Activated CD4-positive, alpha-beta T cell treated with anti-CD3 and anti-CD28 coated beads, Interleukin-2, Interleukin-6, amounts not matched to agents 100 ng/mL and 50 ng/mL, durations not matched to agents 16 hours and 8 hours (primary cell): ENCODE measurements at regions not wholly inside any gene's neighbourhood (a gene's known extent, or its start where the extent isn't known, plus 50 kb on each side); places are given as distances from the start of the nearest gene placed in this dataset.

Source experiments
- DNase-seq: peaks from one replicate; pipeline ENCODE4 v3.0.0-alpha.2; 2020

DNA sequence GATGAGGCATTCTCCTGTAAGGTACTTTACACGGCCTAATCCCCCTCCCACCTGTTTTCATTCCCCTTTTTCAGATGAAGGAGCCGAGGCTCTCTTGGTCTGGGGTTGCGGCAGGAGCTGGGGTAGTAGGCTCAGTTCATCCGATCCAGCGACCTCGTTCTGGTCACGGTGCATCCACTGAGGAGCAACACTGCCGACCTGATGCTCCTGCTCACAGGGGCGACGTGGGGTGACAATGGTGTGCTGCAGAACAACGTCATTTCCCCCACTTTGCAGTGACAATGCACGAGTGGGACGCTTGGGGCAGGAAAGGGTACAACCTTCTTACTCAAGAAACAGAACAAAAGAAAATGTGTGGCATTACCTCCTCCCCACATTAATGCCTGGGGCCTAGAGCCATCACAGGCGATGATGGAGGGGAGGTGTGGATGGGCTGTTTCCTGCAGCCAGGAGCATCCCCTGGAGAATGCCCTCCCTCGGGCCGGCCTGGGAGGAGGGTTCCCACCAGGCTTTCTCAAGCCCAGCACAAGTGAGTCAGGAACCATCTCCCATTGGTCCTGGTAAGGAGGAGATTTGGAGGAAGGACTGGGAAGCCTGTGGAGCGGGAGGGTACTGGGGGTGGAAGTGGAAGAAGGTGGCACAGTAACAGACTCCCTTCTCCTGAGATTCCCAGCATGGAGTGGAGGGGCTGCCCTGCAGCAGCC lies 125.6 kb downstream of the SPATA19 start:
- DNase-seq, result no peak

DNA sequence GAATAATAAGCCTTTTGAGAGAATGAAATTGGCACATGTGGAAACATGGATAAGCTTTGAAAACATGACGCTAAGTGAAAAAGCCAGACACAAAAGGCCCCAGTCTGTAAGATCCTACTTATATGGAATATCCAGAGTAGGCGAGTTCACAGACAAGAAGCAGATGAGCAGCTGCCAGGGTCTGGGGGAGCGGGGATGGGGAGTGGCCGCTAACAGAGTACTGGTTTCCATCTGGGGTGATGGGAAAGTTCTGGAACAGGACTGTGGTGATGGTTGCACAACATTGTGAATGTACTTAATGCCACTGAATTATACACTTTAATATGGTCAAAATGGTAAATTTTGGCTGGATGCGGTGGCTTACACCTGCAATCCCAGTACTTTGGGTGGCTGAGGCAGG lies 126.5 kb downstream of the SPATA19 start:
- DNase-seq, result no peak

GRCh38 chr11:133718238-133718637 lies 127.1 kb downstream of the SPATA19 start:
- DNase-seq, result no peak

DNA sequence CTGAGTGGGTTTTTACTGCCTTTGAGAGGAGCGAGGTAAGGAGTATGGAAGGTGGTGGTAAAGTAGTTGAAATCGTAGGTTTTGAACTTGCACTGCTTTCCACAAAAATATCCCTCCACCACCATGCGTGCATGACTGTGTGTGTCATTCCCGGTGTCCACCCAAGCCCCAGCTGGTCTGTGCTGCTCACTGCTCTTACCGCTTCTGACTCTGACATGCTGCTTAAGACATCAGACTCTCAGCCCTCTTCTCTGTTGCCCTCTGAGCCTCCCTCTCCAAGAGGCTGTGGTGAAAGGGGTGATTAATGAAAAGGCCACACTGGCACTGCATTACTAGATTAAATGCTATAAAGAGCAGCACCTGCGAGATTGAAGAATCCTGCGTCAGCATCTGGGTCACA lies 128.7 kb downstream of the SPATA19 start:
- DNase-seq, result no peak

DNA sequence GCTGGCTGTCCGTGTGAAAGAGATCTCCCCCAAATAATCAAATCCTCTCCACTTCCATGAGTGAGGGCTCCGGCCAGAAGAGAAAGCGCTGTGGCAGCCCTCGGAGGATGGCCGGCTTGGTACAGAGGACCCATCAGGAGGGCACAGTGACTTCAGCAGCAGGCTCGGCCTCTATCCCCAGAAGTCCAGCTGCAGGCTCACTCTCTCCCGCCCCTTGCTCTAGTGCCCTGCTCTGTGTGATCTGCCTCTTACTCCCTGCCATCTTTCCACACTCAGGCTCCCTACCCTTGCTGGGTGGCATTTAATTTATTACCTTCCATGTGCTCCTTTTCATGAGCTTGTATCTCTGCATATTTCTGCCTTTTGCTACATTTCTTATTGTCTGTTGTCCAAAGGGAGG lies 129.7 kb downstream of the SPATA19 start:
- DNase-seq, result no peak

- no peak for DNase-seq
Measured at GRCh38 chr11:133714471-133715375, 130.6 kb downstream of the SPATA19 start.

- no peak for DNase-seq
Measured at GRCh38 chr11:133713844-133714243, 131.5 kb downstream of the SPATA19 start.

DNA sequence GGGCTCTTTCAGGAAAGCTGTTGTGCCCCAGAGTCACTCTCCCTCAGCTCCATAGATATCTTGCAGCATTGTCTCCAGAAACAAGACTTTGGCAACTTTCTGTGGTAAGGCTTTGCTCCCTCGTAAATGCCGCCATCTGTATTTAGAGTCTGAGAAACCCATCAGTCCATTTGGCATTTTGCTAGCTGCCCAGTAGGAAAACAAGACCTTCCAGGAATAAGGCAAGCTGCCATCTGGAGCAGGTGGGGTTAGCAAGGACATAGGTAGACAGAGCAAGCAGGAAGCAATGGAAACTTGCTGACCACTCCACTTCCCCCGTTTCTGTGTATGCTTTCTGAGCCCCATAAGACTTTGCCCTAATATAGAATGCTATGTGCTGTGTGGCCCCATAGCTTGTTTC lies 131.9 kb downstream of the SPATA19 start:
- no peak for DNase-seq

- DNase-seq, result no peak
Measured at GRCh38 chr11:133712051-133712560, 133.2 kb downstream of the SPATA19 start.

DNA sequence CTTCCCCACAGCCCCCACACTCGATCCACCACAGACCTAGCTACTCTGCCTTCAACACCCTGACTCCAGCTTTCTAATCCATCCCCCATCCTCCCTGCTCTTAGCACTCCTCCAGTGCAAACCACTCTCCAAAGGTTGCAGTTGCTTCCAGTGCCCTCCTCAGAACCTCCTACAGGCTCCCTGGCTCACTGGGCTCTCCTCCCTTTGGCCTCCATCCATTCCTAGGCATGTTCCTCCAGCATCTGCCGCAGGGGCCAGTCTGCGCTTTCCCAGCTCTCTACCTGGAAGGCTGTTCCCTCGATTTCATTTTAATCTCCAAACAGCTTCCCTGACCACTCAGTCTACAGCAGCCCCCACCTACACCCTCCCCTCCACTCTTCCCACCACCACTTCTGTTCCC lies 133.8 kb downstream of the SPATA19 start:
- DNase-seq, result no peak

DNA sequence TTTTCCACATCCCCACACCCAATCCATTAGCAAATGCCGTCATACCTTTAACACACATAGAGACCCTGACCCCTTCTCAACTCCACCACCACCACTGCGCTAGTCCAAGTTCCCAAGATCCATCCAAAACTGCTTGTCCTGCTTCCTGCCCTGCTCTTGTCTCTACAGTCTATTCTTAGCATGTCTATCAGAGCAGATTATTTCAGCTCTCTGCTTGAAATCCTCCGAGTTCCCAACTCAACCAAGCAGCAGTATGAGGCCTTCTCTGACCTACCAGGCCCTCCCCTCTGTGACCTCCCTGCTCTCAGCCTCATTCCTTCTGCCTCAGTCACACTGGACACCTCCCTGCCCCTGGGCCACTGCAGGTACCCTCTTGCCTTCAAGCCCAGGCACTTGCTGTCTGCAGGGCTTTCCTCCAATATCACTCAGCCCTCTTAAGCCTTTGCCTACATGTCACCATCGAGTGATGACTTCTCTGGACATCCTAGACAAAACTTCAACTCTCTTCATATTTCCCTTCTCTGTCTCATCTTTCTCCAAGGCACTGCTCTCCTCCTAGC lies 134.6 kb downstream of the SPATA19 start:
- DNase-seq, result no peak

DNA sequence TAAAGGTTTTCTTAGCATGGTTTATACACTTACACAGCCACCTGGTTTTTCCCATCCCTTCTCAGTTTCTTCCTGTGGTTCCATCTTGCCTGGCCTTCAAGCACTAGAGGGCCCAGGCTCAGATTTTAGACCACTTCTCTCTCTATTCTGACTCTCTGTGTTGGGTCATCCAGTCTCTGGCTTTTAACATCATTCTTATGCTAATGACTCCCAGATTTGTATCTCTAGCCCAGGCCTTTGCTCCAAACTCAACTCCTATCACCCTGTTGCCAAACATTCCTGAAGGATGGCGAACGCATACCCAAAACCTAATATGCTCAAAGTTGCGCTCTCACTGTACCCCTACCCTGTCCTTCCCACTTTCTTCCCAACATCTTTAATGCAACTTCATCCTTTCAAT lies 135.1 kb downstream of the SPATA19 start:
- DNase-seq, result no peak

DNA sequence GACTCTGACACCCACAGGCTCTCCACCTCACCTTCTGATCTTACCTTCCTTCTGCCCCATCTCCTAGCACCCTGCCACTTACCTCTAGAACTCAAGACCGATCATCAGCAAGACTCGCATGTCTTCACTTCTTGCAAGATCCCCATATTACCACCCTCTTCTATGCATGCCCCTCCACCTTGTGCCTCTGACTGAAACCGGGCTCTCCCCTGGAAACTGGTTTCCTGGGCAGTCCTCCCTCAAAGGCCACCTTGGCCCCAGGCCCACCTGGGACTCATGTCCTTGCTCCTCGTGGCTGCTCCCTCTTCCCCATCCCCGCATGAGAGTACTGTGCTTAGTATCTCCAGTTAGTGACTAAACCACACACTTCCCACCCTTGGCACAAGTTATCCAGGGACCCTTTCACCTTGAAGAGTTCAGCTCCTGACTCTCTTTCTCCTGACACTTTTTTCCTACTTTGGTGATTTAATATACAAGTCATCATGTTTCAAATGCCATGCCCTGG lies 136.7 kb downstream of the SPATA19 start:
- no peak for DNase-seq

DNA sequence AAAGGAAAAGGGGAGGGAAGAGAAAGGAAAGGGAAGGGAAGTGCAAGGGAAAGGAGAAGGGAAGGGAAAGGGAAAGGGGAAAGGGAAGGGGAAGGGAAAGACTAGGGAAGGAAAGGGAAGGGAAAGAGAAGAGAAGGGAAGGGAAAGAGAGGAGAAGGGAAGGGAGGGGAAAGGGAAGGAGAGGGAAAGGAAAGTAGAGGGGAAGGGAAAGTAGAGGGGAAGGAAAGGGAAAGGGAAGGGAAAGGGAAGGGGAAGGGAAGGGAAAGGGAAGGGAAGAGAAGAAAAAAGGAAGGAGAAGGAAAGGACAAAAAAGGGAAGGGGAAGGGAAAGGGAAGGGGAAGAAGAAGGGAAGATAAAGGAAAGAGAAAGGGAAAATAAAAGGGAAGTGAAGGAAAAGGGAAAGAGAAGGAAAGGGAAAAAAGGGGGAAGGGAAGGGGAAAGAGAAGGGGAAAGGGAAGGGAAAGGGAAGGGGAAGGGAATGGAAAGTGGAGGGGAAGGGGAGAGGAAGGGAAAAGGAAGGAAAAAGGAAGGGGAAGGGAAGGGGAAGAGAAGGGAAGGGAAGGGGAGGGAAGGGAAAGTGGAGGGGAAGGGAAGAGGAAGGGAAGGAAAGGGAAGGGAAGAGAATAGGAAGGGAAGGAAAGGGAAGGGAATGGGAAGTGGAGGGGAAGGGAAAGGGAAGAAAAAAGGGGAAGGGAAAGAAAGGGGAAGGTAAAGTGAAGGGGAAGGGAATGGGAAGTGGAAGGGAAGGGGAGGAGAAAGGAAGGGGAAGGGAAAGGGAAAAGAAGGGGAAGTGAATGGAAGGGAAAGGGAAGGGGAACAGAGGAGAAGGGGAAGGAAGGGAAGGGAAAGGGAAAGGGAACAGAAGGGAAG lies 138.2 kb downstream of the SPATA19 start:
- no peak for DNase-seq

- DNase-seq, result no peak
Measured at GRCh38 chr11:133705873-133706272, 139.4 kb downstream of the SPATA19 start.

DNA sequence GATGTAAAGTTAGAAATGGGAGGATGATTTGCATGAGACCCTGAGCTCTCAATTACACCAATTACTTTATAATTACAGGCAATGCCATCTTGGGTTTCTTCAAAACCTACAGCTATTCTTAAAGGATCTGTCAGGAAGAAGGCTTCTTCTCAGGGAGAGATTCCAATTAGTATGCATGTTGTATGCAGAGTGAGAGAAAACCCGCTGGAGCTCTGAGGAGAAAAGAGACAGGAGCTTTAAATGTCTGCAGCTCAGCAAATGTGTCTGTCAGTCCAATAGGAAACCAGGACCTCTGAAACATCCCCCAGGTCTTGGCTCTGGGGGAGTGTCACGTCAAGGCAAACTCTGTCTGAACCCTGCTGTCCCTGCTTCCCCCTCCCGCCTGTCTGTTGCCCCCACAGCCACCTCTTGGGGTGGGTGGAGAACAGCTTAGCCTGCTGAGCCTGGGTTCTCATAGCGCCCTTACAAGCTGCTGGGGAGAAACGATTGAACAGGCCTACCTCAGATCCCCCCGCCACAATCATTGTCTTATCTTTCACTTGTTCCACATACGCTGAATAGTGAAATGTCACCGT lies 140.2 kb downstream of the SPATA19 start:
- no peak for DNase-seq

GRCh38 chr11:133699071-133699470 lies 146.2 kb downstream of the SPATA19 start:
- DNase-seq, result no peak

- DNase-seq, result no peak
Measured at GRCh38 chr11:133698654-133699053, 146.7 kb downstream of the SPATA19 start.

DNA sequence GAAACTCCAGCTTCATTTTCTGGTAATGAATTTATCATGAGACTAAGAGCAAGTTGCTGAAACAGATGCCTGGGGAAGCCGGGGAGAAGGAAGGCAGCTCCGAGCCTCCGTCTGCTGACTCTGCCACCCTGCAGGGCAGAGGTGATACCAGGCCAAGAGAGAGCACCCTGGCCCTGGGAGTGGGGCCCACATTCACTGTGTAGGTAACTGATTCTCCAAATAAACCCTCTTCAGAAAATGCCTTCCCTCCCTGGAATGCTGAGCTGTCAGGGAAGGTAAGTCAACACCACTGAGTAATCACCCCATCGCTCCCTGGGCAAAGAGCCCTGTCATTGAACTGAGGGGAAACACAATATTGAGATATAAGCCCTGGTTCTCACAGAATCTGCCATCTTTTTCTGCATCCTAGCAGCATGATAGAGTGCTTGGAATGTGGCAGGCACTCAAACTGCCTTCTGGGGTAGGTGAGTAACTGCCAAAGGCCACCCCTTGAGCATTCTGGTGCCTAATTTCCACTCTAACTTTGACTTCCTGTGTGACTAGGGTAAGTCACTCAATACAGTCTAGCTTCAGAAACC lies 147.6 kb downstream of the SPATA19 start:
- no peak for DNase-seq

DNA sequence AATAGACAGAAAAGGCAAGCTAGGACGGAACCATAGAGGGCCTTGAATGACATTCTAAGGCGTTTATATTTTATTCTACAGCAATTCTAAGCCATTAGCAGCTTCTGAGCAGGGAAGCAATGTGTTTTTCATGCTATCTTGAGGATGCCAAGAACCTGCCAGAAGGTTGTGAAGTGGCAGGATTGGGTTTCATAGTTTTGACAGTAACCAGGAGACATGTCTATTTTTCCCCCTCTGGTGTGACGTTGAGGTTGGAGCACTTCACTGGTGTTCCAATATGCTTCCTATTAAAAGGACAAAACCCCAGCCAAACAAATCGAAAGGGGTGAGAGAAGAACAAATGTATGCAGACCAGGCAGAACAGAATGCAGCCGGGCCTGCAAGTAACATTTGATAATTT lies 148.2 kb downstream of the SPATA19 start:
- no peak for DNase-seq

- DNase-seq, result no peak
Measured at GRCh38 chr11:133695387-133695786, 149.9 kb downstream of the SPATA19 start.

- DNase-seq, result no peak
Measured at GRCh38 chr11:133694701-133695100, 150.6 kb downstream of the SPATA19 start.
